C4-2B (cell line): ENCODE measurements at regions not wholly inside any gene's neighbourhood (a gene's known extent, or its start where the extent isn't known, plus 50 kb on each side); places are given as distances from the start of the nearest gene placed in this dataset.

Experiments used
- H3K27ac ChIP-seq: fragments of 450-650 bp; 2 replicates; pipeline ENCODE4 v1.5.1; 2017
- ZFX ChIP-seq: fragments of 450-650 bp; IDR thresholded peaks from 2 replicates; pipeline ENCODE4 v1.6.1; 2017
- TF ChIP-seq, protein P1 (sequence below): fragments of 450-650 bp; conservative IDR thresholded peaks from 2 replicates; pipeline ENCODE4 v1.5.1; 2017; ENCODE audit warnings: mild to moderate bottlenecking

DNA sequence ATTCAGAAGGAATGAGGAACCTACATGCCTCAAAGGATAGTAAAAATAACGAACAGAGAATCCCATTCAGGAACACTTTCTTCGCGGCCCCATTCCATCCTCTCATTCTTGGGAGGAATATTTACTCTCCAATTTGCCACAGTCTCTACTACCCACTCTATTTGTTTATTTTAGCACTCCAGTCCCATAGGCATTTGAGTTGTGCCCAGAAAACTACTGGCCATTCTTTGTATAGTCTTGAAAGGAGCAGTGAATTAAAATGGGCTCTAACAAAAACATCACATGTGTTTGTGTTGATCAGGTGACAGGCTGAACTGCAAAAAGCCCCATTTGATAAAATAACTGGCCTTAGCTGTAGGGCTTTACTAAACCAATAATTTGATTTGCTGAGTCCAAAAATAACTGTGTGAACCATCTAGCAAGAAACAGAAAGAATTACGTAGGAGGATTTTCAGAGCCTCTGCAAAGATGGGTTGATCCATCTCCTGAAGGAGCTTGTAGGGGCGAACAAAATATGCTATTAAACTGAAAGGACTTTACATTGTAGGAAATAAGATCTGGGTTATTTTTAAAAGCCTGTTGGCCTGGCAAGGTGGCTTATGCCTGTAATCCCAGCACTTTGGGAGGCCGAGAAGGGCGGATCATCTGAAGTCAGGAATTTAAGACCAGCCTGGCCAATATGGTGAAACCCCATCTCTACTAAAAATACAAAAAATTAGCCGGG lies 142.3 kb upstream of the CPNE8 start:
- TF ChIP-seq, protein P1, sequence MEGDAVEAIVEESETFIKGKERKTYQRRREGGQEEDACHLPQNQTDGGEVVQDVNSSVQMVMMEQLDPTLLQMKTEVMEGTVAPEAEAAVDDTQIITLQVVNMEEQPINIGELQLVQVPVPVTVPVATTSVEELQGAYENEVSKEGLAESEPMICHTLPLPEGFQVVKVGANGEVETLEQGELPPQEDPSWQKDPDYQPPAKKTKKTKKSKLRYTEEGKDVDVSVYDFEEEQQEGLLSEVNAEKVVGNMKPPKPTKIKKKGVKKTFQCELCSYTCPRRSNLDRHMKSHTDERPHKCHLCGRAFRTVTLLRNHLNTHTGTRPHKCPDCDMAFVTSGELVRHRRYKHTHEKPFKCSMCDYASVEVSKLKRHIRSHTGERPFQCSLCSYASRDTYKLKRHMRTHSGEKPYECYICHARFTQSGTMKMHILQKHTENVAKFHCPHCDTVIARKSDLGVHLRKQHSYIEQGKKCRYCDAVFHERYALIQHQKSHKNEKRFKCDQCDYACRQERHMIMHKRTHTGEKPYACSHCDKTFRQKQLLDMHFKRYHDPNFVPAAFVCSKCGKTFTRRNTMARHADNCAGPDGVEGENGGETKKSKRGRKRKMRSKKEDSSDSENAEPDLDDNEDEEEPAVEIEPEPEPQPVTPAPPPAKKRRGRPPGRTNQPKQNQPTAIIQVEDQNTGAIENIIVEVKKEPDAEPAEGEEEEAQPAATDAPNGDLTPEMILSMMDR: no peak
- no peak for TF ChIP-seq ZFX
- H3K27ac ChIP-seq: no peak overlapping the region

DNA sequence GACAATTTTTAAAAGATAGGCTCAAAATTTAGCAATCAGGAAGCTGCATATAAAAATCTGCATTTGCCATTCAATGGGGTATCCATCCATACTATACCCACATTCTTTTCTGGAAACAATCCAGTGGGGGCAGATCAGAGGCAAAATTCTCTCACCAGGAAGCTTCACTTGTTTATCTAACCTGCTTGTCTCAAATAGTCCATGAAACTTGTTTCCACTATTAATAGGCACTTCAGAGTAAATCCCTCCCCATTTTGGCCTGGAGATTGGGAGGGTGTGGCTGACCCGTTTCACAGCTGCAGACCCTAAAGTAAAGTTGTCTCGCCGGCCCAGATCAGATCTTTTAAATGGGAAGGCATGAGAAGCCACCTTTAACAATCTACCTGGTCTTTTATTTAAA lies 139.4 kb upstream of the CPNE8 start:
- no peak overlapping the region for H3K27ac ChIP-seq

DNA sequence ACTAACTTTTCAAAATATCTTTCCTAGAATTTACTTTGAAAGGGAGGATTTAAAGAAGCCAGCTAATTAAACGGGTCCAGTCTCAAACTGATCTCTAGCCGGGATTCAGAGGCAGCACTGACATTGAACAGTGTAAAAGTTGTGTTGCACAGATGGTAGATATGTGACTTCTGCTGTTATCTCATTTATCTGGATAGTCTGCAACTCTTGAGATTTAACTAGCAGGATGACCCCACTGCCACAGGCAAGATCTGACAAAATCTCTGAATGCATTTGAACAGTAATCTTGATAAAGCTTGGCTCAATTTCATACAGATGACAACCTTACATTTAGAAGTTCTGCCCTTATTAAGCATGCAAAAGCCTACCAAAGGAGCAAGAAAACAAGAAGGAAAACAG lies 138.0 kb upstream of the CPNE8 start:
- no peak overlapping the region for H3K27ac ChIP-seq
- TF ChIP-seq, protein P1: no peak
- no peak for TF ChIP-seq ZFX

More for the DNA sequence above, 139.4 kb upstream of the CPNE8 start:
- TF ChIP-seq, protein P1: no peak
- TF ChIP-seq ZFX: no peak

DNA sequence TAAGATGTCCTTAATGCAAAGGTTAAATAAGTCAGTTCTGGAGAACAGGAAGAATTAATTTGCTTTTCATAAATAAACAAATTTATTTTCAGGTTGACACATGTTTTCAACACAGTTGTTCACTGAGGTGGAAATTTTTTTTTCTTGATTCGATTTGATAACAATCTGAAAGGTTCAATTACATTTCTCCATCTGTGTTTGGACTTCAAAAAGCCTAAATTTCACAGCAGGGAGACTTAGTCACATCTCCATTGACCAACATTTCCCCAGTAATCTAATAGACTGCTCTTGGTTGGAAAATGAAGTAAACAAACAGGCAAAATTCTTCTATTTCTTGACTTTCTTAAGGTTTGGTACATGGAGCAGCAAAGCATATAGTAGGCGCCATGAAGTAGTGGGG lies 134.9 kb upstream of the CPNE8 start:
- TF ChIP-seq, protein P1: no peak
- no peak for TF ChIP-seq ZFX
- H3K27ac ChIP-seq: no peak overlapping the region

DNA sequence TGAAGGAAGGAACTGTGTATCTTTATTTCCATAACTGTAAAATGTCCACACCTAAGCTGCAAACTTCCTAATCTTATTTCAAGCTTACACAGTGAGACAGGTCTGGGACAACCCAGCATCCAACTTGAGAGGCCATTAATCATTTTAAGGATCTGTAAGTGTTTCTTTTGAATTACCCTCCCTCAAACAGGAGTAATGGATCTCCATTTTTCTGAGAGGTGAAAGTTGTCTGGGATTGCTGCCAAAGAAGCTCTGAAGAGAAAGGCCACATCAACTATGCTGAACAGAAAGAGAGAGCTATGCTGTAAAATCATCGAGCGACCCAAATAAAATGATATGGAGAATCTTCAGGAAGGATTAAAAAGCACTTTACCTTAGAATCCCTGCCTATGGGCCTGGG lies 131.7 kb upstream of the CPNE8 start:
- TF ChIP-seq, protein P1: no peak
- TF ChIP-seq ZFX: no peak
- H3K27ac ChIP-seq: no peak overlapping the region

DNA sequence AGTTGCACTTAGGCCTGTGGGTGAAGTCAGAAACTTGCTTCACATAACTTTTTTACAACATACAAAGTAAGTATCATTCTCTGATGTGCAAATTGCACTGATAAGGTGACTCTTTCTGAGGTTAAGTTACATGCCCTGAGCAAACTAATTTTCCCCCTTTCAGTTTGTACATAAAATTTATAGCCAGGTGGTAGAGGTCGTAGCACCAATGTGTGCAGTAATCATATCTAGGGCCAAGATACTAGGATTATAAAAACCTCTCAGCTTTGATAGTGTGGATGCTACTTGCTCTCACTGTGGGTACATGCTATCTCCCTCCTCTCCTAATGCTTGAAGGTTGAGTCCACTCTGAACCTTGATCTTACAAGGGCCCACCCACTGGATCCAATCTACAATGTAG lies 130.7 kb upstream of the CPNE8 start:
- TF ChIP-seq, protein P1: no peak
- no peak for TF ChIP-seq ZFX
- H3K27ac ChIP-seq: no peak overlapping the region

DNA sequence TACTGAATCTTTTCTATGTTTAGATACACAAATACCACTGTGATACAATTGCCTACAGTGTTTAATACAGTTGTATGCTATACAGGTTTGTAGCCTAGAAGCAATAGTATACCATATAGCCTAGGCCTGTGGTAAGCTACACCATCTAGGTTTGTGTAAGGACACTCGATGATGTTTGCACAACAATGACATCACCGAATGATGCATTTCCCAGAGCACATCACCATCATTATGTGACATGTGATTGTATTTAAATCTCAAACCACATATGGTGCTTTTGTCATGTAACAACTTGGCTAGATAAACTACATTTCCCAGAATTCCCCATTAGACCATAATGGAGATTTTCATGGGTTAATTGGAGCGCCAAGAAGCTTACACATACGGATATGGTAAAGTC lies 128.4 kb upstream of the CPNE8 start:
- no peak for TF ChIP-seq ZFX
- TF ChIP-seq, protein P1: no peak
- H3K27ac ChIP-seq: no peak overlapping the region
